ENCODE measurements at regions not wholly inside any gene's neighbourhood (a gene's known extent, or its start where the extent isn't known, plus 50 kb on each side); places are given as distances from the start of the nearest gene placed in this dataset.

- intact Hi-C loops (cut with DNase I), result no loop called here
- Histone ChIP-seq H3K4me3 (ENCODE audit: low read length in 3 of 3) (no peak overlapping the region), H3K27ac (ENCODE audit: low read depth in 2 of 2, low read length in 2 of 2) (no peak overlapping the region), H3K9me3 (ENCODE audit: control insufficient read depth in 2 of 3, insufficient read depth in 1 of 3, low read length in 3 of 3) (no peaks in the 10 kb centered on the region), H3K4me1 (ENCODE audit: control insufficient read depth in 2 of 3, insufficient read depth in 2 of 3, low read depth in 1 of 3, low read length in 3 of 3) (no peaks in the 10 kb centered on the region), H3K27me3 (ENCODE audit: control insufficient read depth, insufficient read depth, low read length) (no peaks in the 10 kb centered on the region), H3K36me3 (ENCODE audit: control insufficient read depth in 2 of 3, insufficient read depth in 3 of 3, low read length in 3 of 3) (no peaks in the 10 kb centered on the region), H3K9ac (ENCODE audit: low read length in 3 of 3) (no peak overlapping the region)
- DNase-seq (no peak), FAIRE-seq (no peak)
- TF ChIP-seq CTCF (IDR thresholded peaks at IDR 0.05; ENCODE audit: borderline replicate concordance, extremely low read depth, insufficient read depth), result no peak
Observed at GRCh38 chr4:123819362-123820035, 422.9 kb downstream of the SPRY1 start.

GRCh38 chr4:123821861-123822260, 425.3 kb downstream of the SPRY1 start:
- TF ChIP-seq CTCF (IDR thresholded peaks at IDR 0.05; ENCODE audit: borderline replicate concordance, extremely low read depth, insufficient read depth), result no peak
- no peaks in the 10 kb centered on the region for H3K4me1 ChIP-seq (ENCODE audit: control insufficient read depth in 2 of 3, insufficient read depth in 2 of 3, low read depth in 1 of 3, low read length in 3 of 3)
- H3K9me3 ChIP-seq (ENCODE audit: control insufficient read depth in 2 of 3, insufficient read depth in 1 of 3, low read length in 3 of 3), result no peaks in the 10 kb centered on the region
- H3K36me3 ChIP-seq (ENCODE audit: control insufficient read depth in 2 of 3, insufficient read depth in 3 of 3, low read length in 3 of 3), result no peaks in the 10 kb centered on the region
- no peaks in the 10 kb centered on the region for H3K27me3 ChIP-seq (ENCODE audit: control insufficient read depth, insufficient read depth, low read length)
- FAIRE-seq (no peak), DNase-seq (peak in 2 of 5 donors; percentile 44 to 49)
- H3K4me3 ChIP-seq (ENCODE audit: low read length in 3 of 3), result no peak overlapping the region
- no peak overlapping the region for H3K9ac ChIP-seq (ENCODE audit: low read length in 3 of 3)
- intact Hi-C loops (cut with DNase I), result no loop called here
- H3K27ac ChIP-seq (ENCODE audit: low read depth in 2 of 2, low read length in 2 of 2), result no peak overlapping the region

GRCh38 chr4:123822353-123822752, 425.8 kb downstream of the SPRY1 start:
- H3K9ac ChIP-seq (ENCODE audit: low read length in 3 of 3), result no peak overlapping the region
- no peaks in the 10 kb centered on the region for H3K9me3 ChIP-seq (ENCODE audit: control insufficient read depth in 2 of 3, insufficient read depth in 1 of 3, low read length in 3 of 3)
- intact Hi-C loops (cut with DNase I), result no loop called here
- FAIRE-seq (no peak), DNase-seq (no peak)
- no peak overlapping the region for H3K4me3 ChIP-seq (ENCODE audit: low read length in 3 of 3)
- TF ChIP-seq CTCF (IDR thresholded peaks at IDR 0.05; ENCODE audit: borderline replicate concordance, extremely low read depth, insufficient read depth), result no peak
- H3K4me1 ChIP-seq (ENCODE audit: control insufficient read depth in 2 of 3, insufficient read depth in 2 of 3, low read depth in 1 of 3, low read length in 3 of 3), result no peaks in the 10 kb centered on the region
- H3K27me3 ChIP-seq (ENCODE audit: control insufficient read depth, insufficient read depth, low read length), result no peaks in the 10 kb centered on the region
- no peak overlapping the region for H3K27ac ChIP-seq (ENCODE audit: low read depth in 2 of 2, low read length in 2 of 2)
- H3K36me3 ChIP-seq (ENCODE audit: control insufficient read depth in 2 of 3, insufficient read depth in 3 of 3, low read length in 3 of 3), result no peaks in the 10 kb centered on the region

GRCh38 chr4:123823244-123823643, 426.6 kb downstream of the SPRY1 start:
- no peak for DNase-seq
- Histone ChIP-seq H3K27me3 (ENCODE audit: control insufficient read depth, insufficient read depth, low read length) (no peaks in the 10 kb centered on the region), H3K4me1 (ENCODE audit: control insufficient read depth in 2 of 3, insufficient read depth in 2 of 3, low read depth in 1 of 3, low read length in 3 of 3) (no peaks in the 10 kb centered on the region), H3K9ac (ENCODE audit: low read length in 3 of 3) (no peak overlapping the region), H3K4me3 (ENCODE audit: low read length in 3 of 3) (no peak overlapping the region), H3K27ac (ENCODE audit: low read depth in 2 of 2, low read length in 2 of 2) (no peak overlapping the region), H3K36me3 (ENCODE audit: control insufficient read depth in 2 of 3, insufficient read depth in 3 of 3, low read length in 3 of 3) (no peaks in the 10 kb centered on the region), H3K9me3 (ENCODE audit: control insufficient read depth in 2 of 3, insufficient read depth in 1 of 3, low read length in 3 of 3) (no peaks in the 10 kb centered on the region)
- no peak for TF ChIP-seq CTCF (IDR thresholded peaks at IDR 0.05; ENCODE audit: borderline replicate concordance, extremely low read depth, insufficient read depth)
- intact Hi-C loops (cut with DNase I), result no loop called here
- FAIRE-seq, result no peak
